ENCODE measurements at regions not wholly inside any gene's neighbourhood (a gene's known extent, or its start where the extent isn't known, plus 50 kb on each side); places are given as distances from the start of the nearest gene placed in this dataset.
"Not testable (repeated sequence)": the region's sequence is repeated elsewhere in the genome, so short reads cannot be mapped to it uniquely, and the experiment has no call there.

DNA sequence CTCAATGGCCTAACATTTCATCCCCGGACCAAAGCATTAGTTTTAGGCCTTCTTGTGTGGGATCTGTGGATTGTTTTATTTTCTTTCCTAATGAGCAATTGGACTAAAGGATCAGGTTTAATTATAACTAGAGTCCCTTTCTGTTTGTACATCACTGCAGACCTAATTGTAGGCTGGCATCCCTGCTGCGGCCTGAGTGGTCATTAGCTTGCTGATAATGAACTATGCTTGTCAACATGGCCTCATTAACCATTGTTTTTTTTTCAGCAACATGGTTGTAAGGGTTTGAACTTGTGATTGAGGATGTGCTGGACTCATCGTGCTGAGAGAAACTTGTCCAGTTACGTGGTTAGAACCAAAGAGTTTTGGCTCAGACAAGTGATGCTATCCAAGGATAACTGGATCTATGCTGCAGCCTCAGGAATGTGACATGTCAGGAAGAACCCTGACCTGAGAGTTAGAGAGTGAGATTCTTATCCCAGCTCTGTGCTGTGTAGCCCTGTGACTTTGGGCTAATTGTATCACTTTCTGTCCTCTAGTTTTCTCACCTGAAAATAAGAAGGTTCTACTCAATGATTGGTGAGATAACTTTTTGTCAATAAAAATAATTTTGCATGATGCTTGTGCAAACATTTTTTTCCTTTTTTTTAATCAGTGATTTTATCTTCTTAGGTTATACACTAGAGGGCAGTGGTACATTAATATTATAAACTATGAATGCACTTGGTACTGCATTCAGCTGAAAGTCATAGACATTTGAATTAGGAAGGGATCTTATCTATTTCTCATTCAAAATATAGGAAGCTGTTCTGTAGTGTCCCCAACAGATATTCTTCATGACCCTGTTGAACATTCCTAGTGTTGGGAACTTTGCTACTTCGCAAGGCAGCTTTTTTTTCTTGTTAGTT, 140.9 kb downstream of the RNF144B start:
- peak; percentile 43 for DNase-seq

DNA sequence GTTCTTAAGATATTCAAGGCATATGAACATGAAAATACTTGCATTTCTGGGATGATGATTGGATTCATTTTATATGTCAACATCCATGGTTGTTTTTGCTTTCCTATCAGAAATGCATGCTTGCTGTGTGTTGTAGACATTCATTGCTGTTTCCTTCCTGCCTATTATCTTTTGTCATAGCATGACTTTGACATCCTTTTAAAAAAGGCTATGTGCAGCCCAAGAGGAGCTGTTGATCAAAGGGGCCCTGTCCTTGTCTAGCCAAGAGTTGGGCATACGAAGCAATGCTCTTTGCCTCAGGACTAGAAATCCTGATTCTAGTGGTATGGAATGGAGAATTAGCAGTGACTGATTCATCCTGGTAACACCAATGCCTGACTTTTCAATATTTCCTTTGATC, 143.1 kb downstream of the RNF144B start:
- no peak for DNase-seq

DNA sequence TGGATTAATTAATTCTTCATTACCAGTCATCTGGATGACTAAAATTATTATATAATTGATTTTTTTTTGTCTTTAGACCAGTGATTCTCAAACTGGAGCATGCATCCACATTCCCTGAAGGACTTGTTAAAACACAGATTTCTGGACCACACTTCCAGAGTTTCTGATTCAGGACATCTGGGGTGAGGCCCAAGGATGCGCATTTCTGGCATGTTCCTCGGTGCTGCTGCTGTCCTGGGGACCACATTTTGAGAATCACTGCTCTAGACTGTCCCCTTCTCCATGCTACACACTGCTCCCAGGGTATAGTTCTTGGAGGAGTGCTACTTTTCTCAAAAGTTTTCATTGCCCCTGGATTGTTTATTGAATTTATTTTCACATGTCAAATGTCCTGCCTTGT, 145.0 kb downstream of the RNF144B start:
- DNase-seq, result no peak

DNA sequence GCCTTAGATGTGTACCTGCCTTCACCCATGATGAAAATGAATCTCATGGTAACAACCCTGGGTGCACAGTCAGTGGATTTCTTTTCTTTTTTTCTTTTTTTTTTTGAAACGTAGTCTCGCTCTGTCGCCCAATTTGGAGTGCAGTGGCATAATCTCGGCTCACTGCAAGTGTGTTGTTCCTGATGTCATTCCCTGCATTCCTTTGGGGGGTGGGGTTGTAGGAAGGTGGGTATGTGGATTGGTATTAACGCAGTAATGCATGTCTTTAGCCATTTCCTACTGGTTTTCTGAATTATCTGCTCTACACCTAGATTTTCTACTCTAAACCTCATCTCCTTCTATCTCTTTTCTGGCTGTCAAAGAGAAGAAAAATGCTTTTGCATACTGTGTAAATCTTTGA, 146.6 kb downstream of the RNF144B start:
- no peak for DNase-seq

DNA sequence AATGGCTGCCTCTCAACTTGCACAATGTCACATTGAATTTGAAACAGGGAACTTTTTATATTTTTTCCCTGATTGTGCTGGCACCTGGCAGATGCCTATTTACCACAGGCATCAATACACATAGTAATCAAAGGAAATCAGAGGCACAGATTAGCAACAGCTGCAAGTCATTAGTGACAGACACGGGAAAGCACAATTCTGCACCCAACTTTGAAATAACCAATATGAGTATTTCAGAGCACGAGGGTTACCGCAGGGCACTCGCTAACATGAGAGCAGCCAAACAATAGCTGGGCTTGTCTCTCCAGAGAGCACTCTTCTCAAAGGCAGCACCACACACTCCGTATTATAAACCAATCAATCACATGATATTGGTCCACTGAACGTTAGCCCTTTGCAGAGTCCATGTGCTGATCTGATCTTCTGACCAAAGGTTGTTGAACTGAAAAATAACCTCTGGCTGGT, 149.5 kb downstream of the RNF144B start:
- DNase-seq, result no peak

DNA sequence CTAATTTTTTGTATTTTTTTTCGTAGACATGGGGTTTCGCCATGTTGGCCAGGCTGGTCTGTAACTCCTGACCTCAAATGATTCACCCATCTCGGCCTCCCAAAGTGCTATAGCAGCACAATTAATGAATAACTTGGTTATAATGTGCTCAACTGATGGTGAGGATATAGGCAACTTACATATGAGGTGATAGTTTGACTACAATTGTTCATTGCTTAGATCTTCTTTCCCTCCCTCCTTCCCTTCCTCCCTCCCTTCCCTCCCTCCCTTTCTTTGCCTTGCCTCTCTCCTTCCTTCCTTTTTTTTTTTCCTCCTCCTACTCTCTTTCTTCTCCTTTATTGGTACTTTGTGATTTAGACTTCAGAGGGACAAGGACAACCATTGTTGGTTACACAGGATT, 151.2 kb downstream of the RNF144B start:
- no peak for DNase-seq

DNA sequence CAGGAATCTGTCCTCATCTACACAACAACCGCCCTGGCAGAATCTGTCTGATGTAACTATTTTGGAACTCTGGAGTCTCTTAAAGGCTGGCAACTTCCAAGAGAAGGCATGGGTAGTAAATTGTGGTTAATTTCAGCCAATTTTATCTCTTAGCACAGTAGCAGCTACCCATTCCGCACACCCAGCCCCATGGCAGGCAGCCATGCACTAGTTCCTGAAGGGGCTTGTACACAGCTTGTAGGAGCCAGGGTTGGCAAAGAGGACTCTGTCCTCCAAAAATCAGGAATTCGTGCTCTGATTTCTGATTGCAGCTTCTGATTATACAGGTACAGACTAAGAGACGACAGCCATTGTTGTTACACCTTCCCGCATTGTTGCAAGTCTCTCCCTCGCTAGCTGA, 155.9 kb downstream of the RNF144B start:
- DNase-seq, result no peak

DNA sequence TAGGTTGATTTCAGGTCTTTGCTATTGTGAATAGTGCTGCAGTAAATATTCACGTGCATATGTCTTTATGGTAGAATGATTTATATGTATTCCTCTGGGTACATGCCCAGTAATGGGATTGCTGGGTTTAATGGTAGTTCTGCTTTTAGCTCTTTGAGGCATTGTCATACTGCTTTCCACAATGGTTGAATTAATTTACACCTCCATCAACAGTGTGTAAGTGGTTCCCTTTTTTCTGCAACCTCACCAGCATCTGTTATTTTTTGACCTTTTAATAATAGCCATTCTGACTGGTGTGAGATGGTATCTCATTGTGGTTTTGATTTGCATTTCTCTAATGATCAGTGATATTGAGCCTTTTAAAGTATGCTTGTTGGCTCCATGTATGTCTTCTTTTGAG, 158.0 kb downstream of the RNF144B start:
- DNase-seq, result not testable (repeated sequence)

DNA sequence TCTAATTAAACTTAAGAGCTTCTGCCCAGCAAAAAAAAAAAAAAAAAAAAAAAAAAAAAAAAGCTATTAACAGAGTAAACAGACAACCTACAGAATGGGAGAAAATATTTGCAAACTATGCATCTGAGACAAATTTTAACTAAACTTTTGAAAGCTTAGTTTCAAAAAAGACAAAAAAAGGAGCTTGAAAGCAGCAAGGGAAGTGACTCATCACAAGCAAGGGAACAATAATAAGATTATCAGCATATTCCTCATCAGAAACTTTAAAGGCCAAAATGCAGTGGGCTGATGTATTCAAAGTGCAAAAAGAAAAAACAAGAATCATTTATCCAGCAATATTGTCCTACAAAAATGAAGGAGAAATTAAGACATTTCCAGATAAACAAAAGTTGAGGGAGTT, 158.6 kb downstream of the RNF144B start:
- no peak for DNase-seq

DNA sequence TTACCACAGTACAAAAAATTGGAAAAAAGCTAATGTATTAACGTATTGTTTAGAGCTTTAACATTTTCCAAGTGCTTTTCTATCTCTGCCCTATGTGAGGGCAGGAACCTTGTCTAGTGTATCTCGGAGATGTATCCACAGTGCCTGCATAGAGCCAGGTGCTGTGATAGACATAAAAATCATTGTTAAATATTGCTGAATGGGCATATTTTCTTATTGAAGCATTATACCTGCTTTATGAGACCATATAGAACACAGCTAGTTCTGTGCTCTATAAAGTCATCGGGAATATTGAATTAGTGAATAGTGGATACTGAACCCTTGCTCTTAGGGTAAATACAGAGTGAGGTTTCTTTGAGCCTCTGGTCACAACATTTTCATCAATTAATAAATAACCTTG, 163.0 kb downstream of the RNF144B start:
- DNase-seq, result no peak

DNA sequence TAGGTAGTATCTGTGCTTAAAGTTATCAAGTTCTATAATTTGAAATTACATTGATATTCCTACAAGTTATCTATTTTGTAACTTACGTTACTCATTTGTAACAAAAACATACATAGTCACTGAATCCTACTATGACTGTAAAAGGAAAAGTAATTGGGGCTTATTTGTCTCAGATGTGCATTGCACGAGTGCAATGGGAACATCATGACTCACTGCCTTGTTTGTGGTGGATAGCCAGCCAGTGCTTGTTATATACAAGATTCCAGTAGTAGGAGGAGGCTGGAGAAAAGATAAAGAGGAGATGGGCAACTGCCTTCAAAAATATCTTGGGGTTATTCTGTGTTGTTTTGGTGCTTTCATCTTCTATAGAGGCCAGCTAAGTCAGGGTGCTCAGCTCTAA, 164.1 kb downstream of the RNF144B start:
- no peak for DNase-seq

DNA sequence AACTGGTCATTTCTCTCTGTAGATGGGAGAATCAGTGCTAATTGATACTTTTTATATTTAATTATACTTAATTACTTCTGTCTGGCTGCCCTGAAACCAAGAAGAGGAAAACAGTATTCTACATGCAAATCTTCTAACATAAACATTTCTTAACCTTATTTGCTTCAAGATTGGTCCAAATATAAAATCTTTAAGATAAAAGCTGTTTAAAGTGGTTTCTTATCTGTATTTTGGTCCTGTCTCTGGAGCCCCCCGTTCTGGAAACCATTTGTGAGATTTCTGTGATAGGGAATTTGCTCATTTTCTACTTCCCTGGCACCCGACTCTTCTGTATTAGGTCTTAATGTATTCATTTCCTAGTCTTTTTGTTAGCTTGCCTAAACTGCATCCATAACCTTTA, 168.6 kb downstream of the RNF144B start:
- no peak for DNase-seq

DNA sequence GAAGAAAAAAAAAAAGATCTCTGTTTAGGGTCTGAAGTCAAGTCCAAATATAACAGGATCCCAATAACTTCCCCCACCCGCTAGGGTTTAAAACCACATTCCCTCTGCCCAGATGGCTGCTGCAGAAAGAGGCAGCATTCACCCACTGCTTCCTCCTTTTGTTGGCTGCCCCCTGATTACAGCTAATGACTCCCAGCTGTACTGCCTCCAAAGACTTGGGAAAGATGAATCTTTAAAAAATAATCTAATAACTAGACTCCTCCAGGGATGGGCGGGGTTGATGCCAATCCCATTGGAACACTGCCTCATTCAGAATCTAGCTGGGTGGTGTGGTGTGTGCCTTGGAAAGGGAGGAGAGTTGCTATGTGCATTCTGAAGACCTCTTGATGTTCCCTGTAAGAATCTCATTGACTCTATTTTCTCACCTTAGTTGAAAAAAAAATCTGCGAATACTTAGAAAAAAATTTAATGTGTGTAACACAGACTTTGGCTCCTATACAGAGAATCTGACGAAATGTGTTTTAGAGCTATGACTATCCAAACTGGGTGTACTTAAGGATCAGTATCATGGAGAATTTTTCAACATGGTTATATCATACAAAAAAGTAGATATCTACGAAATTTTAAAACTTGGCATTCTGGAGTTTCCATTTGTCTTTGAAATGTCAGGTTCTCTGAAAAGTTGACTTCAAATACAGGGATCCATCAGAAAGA, 174.0 kb downstream of the RNF144B start:
- DNase-seq, result peak; percentile 36

DNA sequence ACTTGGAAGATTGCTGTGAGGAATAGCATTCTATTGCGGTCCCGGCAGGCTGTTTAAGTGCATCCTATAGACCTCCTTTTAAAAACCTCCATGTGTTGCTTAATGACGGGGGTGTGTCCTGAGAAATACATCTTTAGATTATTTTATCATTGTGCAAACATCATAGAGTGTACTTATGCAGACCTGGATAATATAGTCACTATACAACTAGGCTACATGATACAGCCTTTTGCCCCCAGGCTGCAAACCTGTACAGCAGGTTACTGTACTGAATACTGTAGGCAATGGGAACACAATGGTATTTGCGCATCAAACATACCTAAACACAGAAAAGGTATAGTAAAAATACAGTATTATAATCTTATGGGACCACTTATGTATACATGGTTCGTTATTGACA, 175.6 kb downstream of the RNF144B start:
- DNase-seq, result no peak

DNA sequence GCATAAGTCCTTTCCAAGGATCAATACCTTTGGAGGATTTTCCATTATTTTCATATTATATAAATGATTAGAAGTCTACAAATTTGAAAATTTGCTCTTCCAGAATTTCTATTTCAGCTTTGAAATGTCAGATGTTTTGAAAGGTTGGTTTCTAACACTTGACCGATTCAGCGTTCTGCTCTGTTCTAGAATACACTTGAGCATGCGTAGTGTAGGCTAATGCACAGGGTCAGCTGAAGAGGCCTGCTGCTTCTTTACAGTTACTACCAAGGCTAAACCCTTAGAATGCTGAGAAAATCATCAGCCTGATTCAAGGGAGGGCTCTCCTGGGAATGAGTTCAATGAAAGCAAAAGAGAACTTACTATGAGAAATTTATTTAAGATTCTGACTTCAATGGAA, 177.6 kb downstream of the RNF144B start:
- no peak for DNase-seq

DNA sequence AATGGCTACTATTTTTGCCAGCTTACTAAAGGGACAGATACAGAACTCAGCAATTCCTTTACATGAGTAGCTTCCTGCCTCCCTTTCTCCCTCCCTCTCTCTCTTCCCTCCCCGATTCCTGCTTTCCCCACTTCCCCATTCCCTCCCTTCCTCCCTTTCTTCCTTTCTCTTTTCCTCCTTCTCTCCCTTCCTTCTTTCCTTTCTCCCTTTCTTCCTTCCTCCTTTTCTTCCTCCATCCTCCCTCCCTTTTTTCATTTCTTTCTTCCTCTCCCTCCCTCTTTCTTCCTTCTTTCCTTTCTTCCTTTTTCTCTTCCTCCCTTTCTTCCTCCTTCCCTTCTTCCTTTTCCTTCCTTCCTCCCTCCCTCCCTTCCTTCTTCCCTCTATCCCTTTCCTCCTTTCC, 178.1 kb downstream of the RNF144B start:
- no peak for DNase-seq

DNA sequence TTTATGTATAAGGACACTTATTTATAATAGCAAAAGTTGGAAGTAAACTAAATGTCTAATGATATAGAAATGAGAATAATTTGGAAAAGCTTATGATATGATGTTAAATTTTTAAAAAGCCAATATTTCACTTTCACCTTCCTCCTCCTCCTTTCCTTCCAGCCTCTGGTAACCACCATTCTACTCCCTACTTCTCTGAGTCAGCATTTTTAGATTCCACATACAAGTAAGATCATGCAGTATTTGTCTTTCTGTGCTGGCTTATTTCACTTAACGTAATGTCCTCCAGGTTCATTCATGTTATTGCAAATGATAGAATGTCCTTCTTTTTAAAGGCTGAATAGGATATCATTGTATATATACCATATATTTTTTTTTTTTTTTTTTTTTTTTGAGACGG, 180.2 kb downstream of the RNF144B start:
- no peak for DNase-seq

DNA sequence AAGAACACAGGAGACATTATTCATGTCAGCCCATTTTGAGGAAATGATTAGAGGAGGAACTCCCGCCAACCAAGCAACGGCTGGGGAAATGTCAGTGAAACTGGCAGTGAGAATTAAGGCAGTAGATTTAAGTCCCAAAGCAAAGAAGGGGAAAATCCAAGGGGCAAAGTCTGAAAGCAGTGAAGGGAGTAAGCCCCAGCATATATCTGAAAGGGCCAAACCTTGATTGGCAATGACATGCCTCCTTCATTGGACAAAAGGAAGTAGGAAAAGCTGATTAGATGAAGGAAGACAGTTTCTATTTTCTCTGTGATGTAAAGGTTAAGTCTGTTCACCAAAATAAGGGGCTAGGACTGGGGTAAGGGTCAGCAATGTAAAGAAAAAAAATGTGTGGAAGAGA, 190.3 kb downstream of the RNF144B start:
- no peak for DNase-seq

DNA sequence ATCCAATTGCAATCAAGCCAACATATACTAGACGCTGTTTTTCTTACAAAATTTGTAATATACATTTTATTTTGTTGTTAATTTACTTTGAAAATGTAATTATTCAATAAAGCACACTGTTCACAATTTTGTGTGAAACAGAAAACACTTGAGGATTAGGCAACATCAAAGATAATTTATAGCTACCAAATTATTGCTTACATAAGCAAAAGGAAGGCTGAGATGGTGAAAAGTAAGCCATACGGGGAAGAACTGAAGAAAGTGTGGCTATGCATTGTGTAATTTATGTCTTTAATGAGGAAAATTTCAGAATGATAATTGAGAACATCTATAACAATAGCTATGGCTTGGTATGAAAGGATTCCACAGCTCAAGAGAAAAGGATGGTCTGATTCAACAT, 192.0 kb downstream of the RNF144B start:
- no peak for DNase-seq

DNA sequence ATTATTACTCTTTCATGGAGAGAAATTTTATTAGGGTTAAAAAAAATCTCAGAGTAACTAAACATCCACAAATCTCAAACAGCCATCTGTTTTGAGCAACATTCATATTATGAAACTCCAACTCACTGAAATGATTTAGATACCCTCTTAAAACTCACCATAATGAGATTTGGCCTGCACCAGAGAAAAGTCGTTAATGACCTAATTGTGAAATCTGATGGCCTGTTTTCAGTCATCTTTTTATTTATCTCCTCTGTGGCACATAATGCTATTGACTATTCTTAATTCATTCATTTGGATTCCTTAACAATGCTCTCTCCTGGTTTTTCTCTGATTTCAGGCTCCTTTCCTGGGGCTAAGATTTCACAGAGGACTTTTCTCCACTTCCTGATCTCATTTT, 192.7 kb downstream of the RNF144B start:
- no peak for DNase-seq

DNA sequence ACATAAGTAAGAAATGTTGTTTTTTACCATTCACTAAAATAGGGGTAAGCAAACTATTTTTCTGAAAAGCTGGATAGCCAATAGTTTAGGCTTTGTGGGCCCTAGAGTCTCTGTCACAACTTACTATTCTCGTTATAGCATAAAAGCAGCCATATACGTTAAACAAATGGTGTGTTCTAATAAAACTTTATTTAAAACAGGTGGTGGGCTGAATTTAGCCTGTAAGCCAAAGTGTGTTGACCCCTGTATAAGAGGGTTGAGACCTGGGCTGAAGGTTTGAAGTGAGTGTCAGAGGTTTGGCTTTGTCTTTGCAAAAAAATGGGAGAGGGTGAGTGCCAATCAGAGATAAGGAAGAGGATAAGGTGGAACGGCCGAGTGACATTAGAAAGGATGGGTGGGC, 197.2 kb downstream of the RNF144B start:
- no peak for DNase-seq

DNA sequence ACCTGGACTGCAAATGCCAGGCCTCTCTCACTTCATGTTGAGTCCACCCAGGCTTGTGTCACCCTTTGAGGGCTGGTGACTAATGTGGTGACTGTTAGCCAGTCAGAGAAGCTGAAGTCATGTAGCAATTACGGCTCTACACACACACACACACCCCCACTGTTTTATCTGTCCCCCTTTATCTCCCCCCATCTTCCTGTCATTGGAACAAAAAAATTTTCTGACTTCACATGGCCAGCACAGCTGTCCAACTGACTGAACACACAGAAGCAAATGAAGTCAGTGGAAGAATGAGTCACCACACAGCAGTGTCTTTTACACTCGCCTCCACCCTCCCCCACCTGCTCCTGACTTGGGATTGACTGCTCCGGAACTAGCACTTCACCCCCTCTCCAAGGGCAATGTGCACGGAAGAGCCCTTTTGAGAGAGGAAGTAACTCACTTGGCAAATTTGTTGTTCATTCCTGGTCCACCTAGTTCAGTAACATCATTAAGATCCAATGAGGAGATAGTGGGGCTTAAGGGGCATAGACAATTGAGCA, 198.0 kb downstream of the RNF144B start:
- DNase-seq, result no peak

DNA sequence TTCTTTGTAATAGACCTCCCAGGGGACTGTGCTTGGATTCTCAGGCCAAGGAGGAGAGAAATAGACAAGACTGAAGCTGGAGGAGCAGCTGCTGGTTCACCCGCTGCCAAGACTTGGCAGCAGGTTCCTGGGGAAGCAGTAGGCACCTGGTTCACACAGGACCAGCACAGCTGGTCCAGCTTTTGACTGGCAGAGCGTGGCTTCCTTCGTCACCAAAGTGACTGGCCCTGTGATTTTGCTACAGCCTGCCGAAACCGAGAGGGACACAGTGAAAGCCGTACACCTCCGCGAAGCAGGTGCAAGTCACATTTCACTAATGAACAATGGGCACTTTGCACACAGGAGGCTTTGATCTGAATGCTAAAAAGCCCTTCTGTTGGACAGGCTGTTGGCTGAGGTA, 199.0 kb downstream of the RNF144B start:
- no peak for DNase-seq

All from NCI-H82 (cell line).